ENCODE measurements at regions not wholly inside any gene's neighbourhood (a gene's known extent, or its start where the extent isn't known, plus 50 kb on each side); places are given as distances from the start of the nearest gene placed in this dataset.

- DNase-seq (ENCODE audit: low spot score in 2 of 2) (no peak), ATAC-seq (no peak)
- Mint-ChIP-seq H3K9me3 (no peaks in the 10 kb centered on the region), H3K27ac (no peak overlapping the region), H3K36me3 (no peaks in the 10 kb centered on the region)
These were observed 607.8 kb upstream of the B3GALT2 start for GRCh38 chr1:193794239-193794638.

- H3K36me3 Mint-ChIP-seq: no peaks in the 10 kb centered on the region
- H3K27ac Mint-ChIP-seq: no peak overlapping the region
- no peaks in the 10 kb centered on the region for H3K9me3 Mint-ChIP-seq
These were observed 605.3 kb upstream of the B3GALT2 start for GRCh38 chr1:193791746-193792145.

GRCh38 chr1:193787061-193787460, 600.6 kb upstream of the B3GALT2 start:
- Mint-ChIP-seq H3K36me3 (no peaks in the 10 kb centered on the region), H3K9me3 (no peaks in the 10 kb centered on the region), H3K27ac (no peak overlapping the region)
- ATAC-seq: no peak
- no peak for DNase-seq (ENCODE audit: low spot score in 2 of 2)

More at GRCh38 chr1:193791746-193792145, 605.3 kb upstream of the B3GALT2 start:
- DNase-seq (ENCODE audit: low spot score in 2 of 2) (no peak), ATAC-seq (no peak)

GRCh38 chr1:193785850-193786420, 599.5 kb upstream of the B3GALT2 start:
- no peaks in the 10 kb centered on the region for H3K9me3 Mint-ChIP-seq
- ATAC-seq: no peak
- H3K27ac Mint-ChIP-seq: no peak overlapping the region
- DNase-seq (ENCODE audit: low spot score in 2 of 2): no peak
- no peaks in the 10 kb centered on the region for H3K36me3 Mint-ChIP-seq

- ATAC-seq (no peak), DNase-seq (ENCODE audit: low spot score in 2 of 2) (no peak)
- Mint-ChIP-seq H3K27ac (no peak overlapping the region), H3K36me3 (peaks cover 21 to 22% of the 10 kb centered on the region in 2 donors), H3K9me3 (peaks cover 17 to 20% of the 10 kb centered on the region in 2 donors)
These were observed 588.3 kb upstream of the B3GALT2 start for GRCh38 chr1:193774536-193775323.

GRCh38 chr1:193771596-193771995, 585.2 kb upstream of the B3GALT2 start:
- Mint-ChIP-seq H3K27ac (no peak overlapping the region), H3K36me3 (peaks cover 18% of the 10 kb centered on the region in 2 donors), H3K9me3 (peaks cover 14 to 17% of the 10 kb centered on the region in 2 donors)
- no peak for ATAC-seq
- DNase-seq (ENCODE audit: low spot score in 2 of 2): no peak

- H3K36me3 Mint-ChIP-seq: peaks cover 0 to under 1% of the 10 kb centered on the region in 2 donors
- H3K27ac Mint-ChIP-seq: no peak overlapping the region
- no peak for ATAC-seq
- H3K9me3 Mint-ChIP-seq: peaks cover 0 to 8% of the 10 kb centered on the region in 2 donors
- DNase-seq (ENCODE audit: low spot score in 2 of 2): no peak
These were observed 583.2 kb upstream of the B3GALT2 start for GRCh38 chr1:193769651-193770050.

- Mint-ChIP-seq H3K36me3 (no peaks in the 10 kb centered on the region), H3K9me3 (peaks cover 0 to 4% of the 10 kb centered on the region in 2 donors), H3K27ac (no peak overlapping the region)
- DNase-seq (ENCODE audit: low spot score in 2 of 2) (no peak), ATAC-seq (no peak)
These were observed 581.5 kb upstream of the B3GALT2 start for GRCh38 chr1:193767886-193768285.

GRCh38 chr1:193766329-193766728, 579.9 kb upstream of the B3GALT2 start:
- no peaks in the 10 kb centered on the region for H3K36me3 Mint-ChIP-seq
- H3K9me3 Mint-ChIP-seq: peaks cover 0 to 4% of the 10 kb centered on the region in 2 donors
- no peak overlapping the region for H3K27ac Mint-ChIP-seq
- DNase-seq (ENCODE audit: low spot score in 2 of 2): no peak
- no peak for ATAC-seq

- Mint-ChIP-seq H3K36me3 (no peaks in the 10 kb centered on the region), H3K9me3 (no peaks in the 10 kb centered on the region), H3K27ac (no peak overlapping the region)
- DNase-seq (ENCODE audit: low spot score in 2 of 2): no peak
- no peak for ATAC-seq
These were observed 576.9 kb upstream of the B3GALT2 start for GRCh38 chr1:193763266-193763665.

GRCh38 chr1:193762236-193762635, 575.8 kb upstream of the B3GALT2 start:
- ATAC-seq (no peak), DNase-seq (ENCODE audit: low spot score in 2 of 2) (no peak)
- H3K27ac Mint-ChIP-seq: no peak overlapping the region
- H3K36me3 Mint-ChIP-seq: no peaks in the 10 kb centered on the region
- H3K9me3 Mint-ChIP-seq: peaks cover 0 to 3% of the 10 kb centered on the region in 2 donors

GRCh38 chr1:193755441-193755840, 569.0 kb upstream of the B3GALT2 start:
- Mint-ChIP-seq H3K36me3 (no peaks in the 10 kb centered on the region), H3K27ac (no peak overlapping the region), H3K9me3 (peaks cover 0 to 3% of the 10 kb centered on the region in 2 donors)
- no peak for DNase-seq (ENCODE audit: low spot score in 2 of 2)
- no peak for ATAC-seq

- no peak for DNase-seq (ENCODE audit: low spot score in 2 of 2)
- peaks cover 0 to 3% of the 10 kb centered on the region in 2 donors for H3K9me3 Mint-ChIP-seq
- no peak for ATAC-seq
- no peak overlapping the region for H3K27ac Mint-ChIP-seq
- no peaks in the 10 kb centered on the region for H3K36me3 Mint-ChIP-seq
These were observed 568.5 kb upstream of the B3GALT2 start for GRCh38 chr1:193754732-193755427.

- no peaks in the 10 kb centered on the region for H3K36me3 Mint-ChIP-seq
- H3K9me3 Mint-ChIP-seq: peaks cover 0 to 3% of the 10 kb centered on the region in 2 donors
- DNase-seq (ENCODE audit: low spot score in 2 of 2) (no peak), ATAC-seq (no peak)
- H3K27ac Mint-ChIP-seq: no peak overlapping the region
These were observed 567.7 kb upstream of the B3GALT2 start for GRCh38 chr1:193754151-193754550.

GRCh38 chr1:193753038-193753756, 566.8 kb upstream of the B3GALT2 start:
- DNase-seq (ENCODE audit: low spot score in 2 of 2): no peak
- Mint-ChIP-seq H3K36me3 (no peaks in the 10 kb centered on the region), H3K27ac (no peak overlapping the region), H3K9me3 (peaks cover 0 to 3% of the 10 kb centered on the region in 2 donors)
- no peak for ATAC-seq

GRCh38 chr1:193749868-193750267, 563.5 kb upstream of the B3GALT2 start:
- Mint-ChIP-seq H3K36me3 (no peaks in the 10 kb centered on the region), H3K27ac (no peak overlapping the region), H3K9me3 (no peaks in the 10 kb centered on the region)
- no peak for ATAC-seq
- no peak for DNase-seq (ENCODE audit: low spot score in 2 of 2)

GRCh38 chr1:193747579-193747978, 561.2 kb upstream of the B3GALT2 start:
- H3K9me3 Mint-ChIP-seq: no peaks in the 10 kb centered on the region

More at GRCh38 chr1:193747579-193747978, 561.2 kb upstream of the B3GALT2 start:
- ATAC-seq (no peak), DNase-seq (ENCODE audit: low spot score in 2 of 2) (no peak)
- Mint-ChIP-seq H3K36me3 (no peaks in the 10 kb centered on the region), H3K27ac (no peak overlapping the region)

Data from activated naive CD4-positive, alpha-beta T cell treated with anti-CD3 and anti-CD28 coated beads, Interleukin-2, amount 50 U/mL, for 72 hours (primary cell).